ENCODE measurements at regions not wholly inside any gene's neighbourhood (a gene's known extent, or its start where the extent isn't known, plus 50 kb on each side); places are given as distances from the start of the nearest gene placed in this dataset.

DNA sequence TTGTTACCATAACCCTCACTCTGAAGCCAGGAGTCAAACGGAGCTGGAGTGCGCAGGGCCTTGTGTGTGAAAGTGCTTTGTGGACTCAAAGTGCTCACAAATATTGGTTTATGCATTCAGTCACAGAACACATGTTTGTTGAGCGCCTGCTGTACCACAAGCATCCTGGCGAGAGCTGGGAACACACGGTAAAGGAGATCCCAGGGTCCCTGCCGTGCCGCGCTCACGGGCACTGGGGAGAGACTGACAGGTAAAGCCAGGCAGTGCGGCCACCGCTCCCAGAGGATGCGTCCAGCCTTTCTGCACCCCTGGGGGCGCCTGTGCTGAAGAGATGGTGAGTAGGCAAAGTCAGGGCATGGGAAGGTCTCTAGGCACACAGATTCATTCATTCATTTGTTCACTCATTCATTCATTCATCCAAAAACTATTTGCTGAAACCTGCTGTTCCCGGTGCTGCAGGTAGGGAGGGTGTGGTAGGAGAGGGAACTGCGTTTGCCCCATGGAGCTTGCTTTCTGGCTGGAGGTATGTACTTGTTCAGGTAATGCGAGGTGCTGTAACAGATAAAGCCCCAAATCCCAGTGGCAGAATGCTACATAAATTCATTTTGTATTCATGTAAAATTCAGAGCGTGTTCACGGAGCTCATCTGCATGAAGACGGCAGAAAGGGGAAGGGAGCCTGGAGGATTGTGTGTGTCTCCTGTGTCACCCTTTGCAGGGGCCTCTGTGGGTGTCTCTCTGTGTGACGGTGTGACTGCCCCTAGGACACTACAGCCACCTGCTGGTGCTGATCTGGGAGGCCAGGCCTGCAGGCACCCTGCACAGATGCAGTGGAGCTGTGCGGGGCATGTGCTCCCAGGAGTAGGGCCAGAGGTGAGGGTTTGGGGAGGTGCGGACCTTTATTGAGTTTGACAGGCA lies 167.0 kb upstream of the B3GAT1 start:
- intact Hi-C loops (cut with micrococcal nuclease), result no loop called here
- POLR2A ChIA-PET, result no interaction called here

More for the DNA sequence above, 167.0 kb upstream of the B3GAT1 start:
- Mint-ChIP-seq H3K27ac (no peak overlapping the region), H3K9me3 (ENCODE audit: insufficient read depth) (no peaks in the 10 kb centered on the region), H3K27me3 (peaks cover 13% of the 10 kb centered on the region), H3K4me3 (no peak overlapping the region), H3K4me1 (peaks cover 18% of the 10 kb centered on the region)
- Histone ChIP-seq H3K9me3 (ENCODE audit: control extremely low read depth in 1 of 3, control insufficient read depth in 2 of 3, insufficient read depth in 1 of 3, low read length in 2 of 3) (peaks cover 0 to 9% (median 0%) of the 10 kb centered on the region in 3 donors), H3K27me3 (replicated peaks in 1 of 4; ENCODE audit: control extremely low read depth in 1 of 4, control insufficient read depth in 3 of 4, insufficient read depth in 4 of 4, low read length in 3 of 4) (peaks cover 0 to 4% (median 0%) of the 10 kb centered on the region in 4 experiments), H3K36me3 (replicated peaks in 1 of 2; ENCODE audit: control extremely low read depth in 1 of 2, control insufficient read depth in 1 of 2, extremely low read depth in 1 of 2, insufficient read depth in 2 of 2, low read length in 1 of 2) (no peaks in the 10 kb centered on the region), H3K4me3 (ENCODE audit: control extremely low read depth in 1 of 5, extremely low read depth in 1 of 5, insufficient read depth in 1 of 5, low read depth in 2 of 5, low read length in 4 of 5) (no peak overlapping the region), H3K4me1 (ENCODE audit: control insufficient read depth in 2 of 2, insufficient read depth in 2 of 2, low read length in 2 of 2) (peaks cover 0 to 18% of the 10 kb centered on the region in 2 donors), H2AFZ (ENCODE audit: insufficient read depth, low read depth, low read length, poor library complexity, severe bottlenecking) (no peak overlapping the region), H3K27ac (ENCODE audit: low read length in 2 of 2) (no peak overlapping the region), H3K4me2 (replicated peaks; ENCODE audit: low read depth, low read length, poor library complexity, severe bottlenecking) (no peak overlapping the region), H4K20me1 (ENCODE audit: control insufficient read depth, insufficient read depth, low read length, poor library complexity, severe bottlenecking) (no peaks in the 10 kb centered on the region), H3K79me2 (ENCODE audit: control insufficient read depth, insufficient read depth, low read length) (no peaks in the 10 kb centered on the region), H3K9ac (ENCODE audit: low read length) (no peak overlapping the region)
- CTCF ChIA-PET, result no interaction called here
- TF ChIP-seq, protein P1, sequence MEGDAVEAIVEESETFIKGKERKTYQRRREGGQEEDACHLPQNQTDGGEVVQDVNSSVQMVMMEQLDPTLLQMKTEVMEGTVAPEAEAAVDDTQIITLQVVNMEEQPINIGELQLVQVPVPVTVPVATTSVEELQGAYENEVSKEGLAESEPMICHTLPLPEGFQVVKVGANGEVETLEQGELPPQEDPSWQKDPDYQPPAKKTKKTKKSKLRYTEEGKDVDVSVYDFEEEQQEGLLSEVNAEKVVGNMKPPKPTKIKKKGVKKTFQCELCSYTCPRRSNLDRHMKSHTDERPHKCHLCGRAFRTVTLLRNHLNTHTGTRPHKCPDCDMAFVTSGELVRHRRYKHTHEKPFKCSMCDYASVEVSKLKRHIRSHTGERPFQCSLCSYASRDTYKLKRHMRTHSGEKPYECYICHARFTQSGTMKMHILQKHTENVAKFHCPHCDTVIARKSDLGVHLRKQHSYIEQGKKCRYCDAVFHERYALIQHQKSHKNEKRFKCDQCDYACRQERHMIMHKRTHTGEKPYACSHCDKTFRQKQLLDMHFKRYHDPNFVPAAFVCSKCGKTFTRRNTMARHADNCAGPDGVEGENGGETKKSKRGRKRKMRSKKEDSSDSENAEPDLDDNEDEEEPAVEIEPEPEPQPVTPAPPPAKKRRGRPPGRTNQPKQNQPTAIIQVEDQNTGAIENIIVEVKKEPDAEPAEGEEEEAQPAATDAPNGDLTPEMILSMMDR (IDR thresholded peaks at IDR 0.05), result no peak
- TF ChIP-seq EZH2 (IDR thresholded peaks at IDR 0.05; ENCODE audit: borderline replicate concordance, insufficient read depth, low read depth, low read length, poor library complexity, severe bottlenecking), result no peak
- ATAC-seq (ENCODE audit: low read depth) (no peak), DNase-seq (no peak)
- 89% methylated on average over 15 of the region's 22 CpGs for WGBS (ENCODE audit: insufficient coverage)
